Fibroblast of lung (primary cell): ENCODE measurements at regions not wholly inside any gene's neighbourhood (a gene's known extent, or its start where the extent isn't known, plus 50 kb on each side); places are given as distances from the start of the nearest gene placed in this dataset.

Experiments used
- DNase-seq, 2 donors: peaks; one replicate each; pipeline versions ENCODE4 v3.0.0 to v3.0.0-alpha.2; 2010; ENCODE audit warnings: low read depth in 2 of 2
- H2AFZ ChIP-seq: 2 replicates; pipeline ENCODE4 v1.5.1; 2012; ENCODE audit warnings: low read length, control low read depth, inconsistent platforms
- H3K27ac ChIP-seq: 2 replicates; pipeline ENCODE4 v1.5.1; 2011; ENCODE audit warnings: low read length, control low read depth; ENCODE audit not compliant: insufficient read depth
- H3K27me3 ChIP-seq: 2 replicates; pipeline ENCODE4 v1.5.1; 2011; ENCODE audit warnings: mild to moderate bottlenecking, low read length; ENCODE audit not compliant: control insufficient read depth, insufficient read depth
- H3K36me3 ChIP-seq: 2 replicates; pipeline ENCODE4 v1.5.1; 2011; ENCODE audit warnings: low read length; ENCODE audit not compliant: control insufficient read depth, insufficient read depth
- H3K4me1 ChIP-seq: 2 replicates; pipeline ENCODE4 v1.5.1; 2011; ENCODE audit warnings: low read length; ENCODE audit not compliant: control insufficient read depth, insufficient read depth; ENCODE audit errors: extremely low read depth
- H3K4me2 ChIP-seq: 2 replicates; pipeline ENCODE4 v1.5.1; 2011; ENCODE audit warnings: low read length, control low read depth; ENCODE audit not compliant: insufficient read depth; ENCODE audit errors: extremely low read depth
- H3K4me3 ChIP-seq, 4 experiments: fragments of 200-600 bp in 1 of 4; sonication (generic) in 1 of 4; replicated peaks in 1 of 4; 2 replicates each; pipeline ENCODE4 v1.5.1; 2011 to 2016; ENCODE audit warnings: low read length in 4 of 4, low read depth in 3 of 4, mild to moderate bottlenecking in 3 of 4, control low read depth in 2 of 4, inconsistent platforms in 1 of 4, mixed read lengths in 1 of 4; ENCODE audit not compliant: insufficient read depth in 1 of 4; ENCODE audit errors: control extremely low read depth in 1 of 4
- H3K79me2 ChIP-seq: 2 replicates; pipeline ENCODE4 v1.5.1; 2012; ENCODE audit warnings: mild to moderate bottlenecking, low read length, inconsistent platforms; ENCODE audit not compliant: control insufficient read depth, insufficient read depth
- H3K9ac ChIP-seq: 2 replicates; pipeline ENCODE4 v1.5.1; 2011; ENCODE audit warnings: mild to moderate bottlenecking, low read length, control low read depth; ENCODE audit not compliant: insufficient read depth
- H3K9me3 ChIP-seq: 2 replicates; pipeline ENCODE4 v1.5.1; 2012; ENCODE audit warnings: low read depth, low read length; ENCODE audit not compliant: control insufficient read depth, insufficient read depth
- H4K20me1 ChIP-seq: 2 replicates; pipeline ENCODE4 v1.5.1; 2011; ENCODE audit warnings: low read length; ENCODE audit not compliant: control insufficient read depth, insufficient read depth; ENCODE audit errors: extremely low read depth
- EZH2 ChIP-seq: IDR thresholded peaks from 2 replicates; pipeline ENCODE4 v1.5.1; 2012; ENCODE audit warnings: low read length, control low read depth, mild to moderate bottlenecking; ENCODE audit errors: missing control alignments
- TF ChIP-seq, protein P1 (sequence below), 2 donors: IDR thresholded peaks in 1 of 2; conservative IDR thresholded peaks in 1 of 2; 1 replicate in 1 of 2; 2 replicates in 1 of 2; pipeline ENCODE4 v1.5.1; 2011 to 2012; ENCODE audit warnings: low read length in 2 of 2, control low read depth in 1 of 2, inconsistent platforms in 1 of 2, low read depth in 1 of 2, mild to moderate bottlenecking in 1 of 2

DNA sequence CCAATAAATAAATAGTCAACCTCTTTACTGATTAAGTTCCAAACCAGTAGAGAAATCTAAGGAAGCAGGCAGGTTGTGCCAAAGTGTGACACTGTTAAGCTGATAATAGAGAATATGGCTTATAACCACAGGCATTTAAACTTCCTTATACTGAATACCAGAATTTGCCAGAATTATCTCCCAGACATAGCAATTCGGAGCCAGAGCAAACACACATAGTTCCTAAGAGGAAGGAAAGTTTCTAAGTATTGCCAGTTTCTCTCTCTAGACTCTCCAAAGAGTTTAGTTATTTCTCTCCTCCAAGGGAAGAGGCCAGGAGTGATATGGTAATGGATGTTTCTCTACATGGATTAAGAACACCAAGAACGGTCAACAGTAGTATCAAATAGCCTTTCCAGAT lies 191.7 kb upstream of the CPEB2 start:
- Histone ChIP-seq H3K36me3 (no peaks in the 10 kb centered on the region), H3K27ac (no peak overlapping the region), H3K9ac (no peak overlapping the region), H2AFZ (no peak overlapping the region), H3K4me2 (no peak overlapping the region), H4K20me1 (no peaks in the 10 kb centered on the region), H3K9me3 (no peaks in the 10 kb centered on the region), H3K4me3 (no peak overlapping the region), H3K4me1 (no peaks in the 10 kb centered on the region), H3K27me3 (no peaks in the 10 kb centered on the region), H3K79me2 (no peaks in the 10 kb centered on the region)
- TF ChIP-seq, protein P1, sequence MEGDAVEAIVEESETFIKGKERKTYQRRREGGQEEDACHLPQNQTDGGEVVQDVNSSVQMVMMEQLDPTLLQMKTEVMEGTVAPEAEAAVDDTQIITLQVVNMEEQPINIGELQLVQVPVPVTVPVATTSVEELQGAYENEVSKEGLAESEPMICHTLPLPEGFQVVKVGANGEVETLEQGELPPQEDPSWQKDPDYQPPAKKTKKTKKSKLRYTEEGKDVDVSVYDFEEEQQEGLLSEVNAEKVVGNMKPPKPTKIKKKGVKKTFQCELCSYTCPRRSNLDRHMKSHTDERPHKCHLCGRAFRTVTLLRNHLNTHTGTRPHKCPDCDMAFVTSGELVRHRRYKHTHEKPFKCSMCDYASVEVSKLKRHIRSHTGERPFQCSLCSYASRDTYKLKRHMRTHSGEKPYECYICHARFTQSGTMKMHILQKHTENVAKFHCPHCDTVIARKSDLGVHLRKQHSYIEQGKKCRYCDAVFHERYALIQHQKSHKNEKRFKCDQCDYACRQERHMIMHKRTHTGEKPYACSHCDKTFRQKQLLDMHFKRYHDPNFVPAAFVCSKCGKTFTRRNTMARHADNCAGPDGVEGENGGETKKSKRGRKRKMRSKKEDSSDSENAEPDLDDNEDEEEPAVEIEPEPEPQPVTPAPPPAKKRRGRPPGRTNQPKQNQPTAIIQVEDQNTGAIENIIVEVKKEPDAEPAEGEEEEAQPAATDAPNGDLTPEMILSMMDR (conservative IDR thresholded peaks at IDR 0.05 in 1 of 2, IDR thresholded peaks at IDR 0.05 in 1 of 2; ENCODE audit: low read depth in 1 of 2, low read length in 2 of 2): no peak
- TF ChIP-seq EZH2: no peak
- peak in 1 of 2 donors; percentile 39 for DNase-seq

DNA sequence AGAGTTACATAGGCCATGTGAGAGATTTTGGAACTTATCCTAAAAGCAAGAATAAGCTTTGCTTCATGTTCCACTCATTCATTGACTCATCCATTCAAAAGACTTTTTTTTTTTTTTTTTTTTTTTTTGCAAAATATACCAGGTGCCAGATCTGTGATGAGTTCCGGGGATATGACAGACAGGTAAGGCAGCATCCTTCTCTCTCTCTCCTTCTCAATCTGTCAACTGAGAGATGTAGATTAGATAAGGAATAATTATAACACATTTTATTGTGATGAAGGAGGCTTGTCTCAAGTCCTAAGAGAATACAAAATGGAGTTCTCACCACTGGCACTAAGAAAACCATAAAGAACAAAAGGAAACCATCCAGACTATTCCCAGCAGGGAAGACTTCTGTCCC lies 190.2 kb upstream of the CPEB2 start:
- H3K27ac ChIP-seq: no peak overlapping the region
- DNase-seq: no peak
- H3K27me3 ChIP-seq: no peaks in the 10 kb centered on the region
- no peak overlapping the region for H3K9ac ChIP-seq
- no peak overlapping the region for H2AFZ ChIP-seq
- H4K20me1 ChIP-seq: no peaks in the 10 kb centered on the region
- H3K36me3 ChIP-seq: no peaks in the 10 kb centered on the region
- TF ChIP-seq, protein P1 (conservative IDR thresholded peaks at IDR 0.05 in 1 of 2, IDR thresholded peaks at IDR 0.05 in 1 of 2; ENCODE audit: low read depth in 1 of 2, low read length in 2 of 2): no peak
- no peak for TF ChIP-seq EZH2
- no peak overlapping the region for H3K4me2 ChIP-seq
- no peaks in the 10 kb centered on the region for H3K79me2 ChIP-seq
- no peaks in the 10 kb centered on the region for H3K9me3 ChIP-seq
- H3K4me1 ChIP-seq: no peaks in the 10 kb centered on the region
- H3K4me3 ChIP-seq: no peak overlapping the region

DNA sequence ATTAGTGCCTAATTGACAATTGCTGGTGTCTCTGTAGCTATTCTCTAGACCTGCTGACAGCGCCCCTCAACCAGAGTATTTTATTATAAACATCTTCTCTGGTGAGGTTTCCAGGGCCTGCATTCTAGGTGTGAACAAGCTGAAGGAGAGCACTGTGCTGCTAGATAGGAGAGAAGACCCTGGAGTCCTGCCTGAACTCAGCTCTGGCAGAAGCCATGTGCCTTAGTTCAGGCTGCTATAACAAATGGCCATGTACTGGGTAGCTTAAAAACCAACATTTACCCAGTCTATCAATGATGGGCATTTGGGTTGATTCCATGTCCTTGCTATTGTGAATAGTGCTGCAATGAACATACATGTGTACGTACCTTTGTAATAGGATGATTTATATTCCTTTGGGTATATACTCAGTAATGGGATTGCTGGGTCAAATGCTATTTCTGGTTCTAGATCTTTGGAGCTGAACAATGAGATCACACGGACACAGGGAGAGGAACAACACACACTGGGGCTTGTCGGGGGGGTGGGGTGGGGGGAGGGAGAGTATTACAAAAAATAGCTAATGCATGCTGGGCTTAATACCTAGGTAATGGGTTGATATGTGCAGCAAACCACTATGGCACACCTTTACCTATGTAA lies 185.5 kb upstream of the CPEB2 start:
- Histone ChIP-seq H4K20me1 (no peaks in the 10 kb centered on the region), H3K4me2 (no peak overlapping the region), H3K4me1 (no peaks in the 10 kb centered on the region), H2AFZ (no peak overlapping the region), H3K9ac (no peak overlapping the region), H3K4me3 (no peak overlapping the region), H3K27me3 (no peaks in the 10 kb centered on the region), H3K79me2 (no peaks in the 10 kb centered on the region), H3K27ac (no peak overlapping the region), H3K36me3 (no peaks in the 10 kb centered on the region), H3K9me3 (no peaks in the 10 kb centered on the region)
- no peak for TF ChIP-seq EZH2
- TF ChIP-seq, protein P1 (conservative IDR thresholded peaks at IDR 0.05 in 1 of 2, IDR thresholded peaks at IDR 0.05 in 1 of 2; ENCODE audit: low read depth in 1 of 2, low read length in 2 of 2): no peak
- no peak for DNase-seq
